ENCODE measurements at regions not wholly inside any gene's neighbourhood (a gene's known extent, or its start where the extent isn't known, plus 50 kb on each side); places are given as distances from the start of the nearest gene placed in this dataset.

DNA sequence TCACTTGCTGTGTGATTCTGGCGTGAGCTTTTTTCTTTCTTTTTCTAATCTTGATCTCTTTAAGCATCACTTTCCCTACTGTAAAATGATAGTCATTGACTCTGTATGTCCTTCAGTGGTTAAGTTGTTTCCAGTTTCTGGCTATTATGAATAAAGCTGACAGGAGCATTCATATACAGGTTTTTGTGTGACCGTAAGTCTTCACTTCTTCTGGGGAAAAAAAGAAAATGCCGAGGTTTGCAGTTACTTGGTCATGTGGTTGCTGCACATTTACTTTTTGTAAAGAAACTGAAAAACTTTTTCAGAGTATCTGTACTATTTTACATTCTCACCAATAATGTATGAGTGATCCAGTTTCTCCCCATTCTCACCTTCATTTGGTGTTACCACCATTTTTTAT lies 247.4 kb upstream of the RBMS3 start:
- TF ChIP-seq, protein P1, sequence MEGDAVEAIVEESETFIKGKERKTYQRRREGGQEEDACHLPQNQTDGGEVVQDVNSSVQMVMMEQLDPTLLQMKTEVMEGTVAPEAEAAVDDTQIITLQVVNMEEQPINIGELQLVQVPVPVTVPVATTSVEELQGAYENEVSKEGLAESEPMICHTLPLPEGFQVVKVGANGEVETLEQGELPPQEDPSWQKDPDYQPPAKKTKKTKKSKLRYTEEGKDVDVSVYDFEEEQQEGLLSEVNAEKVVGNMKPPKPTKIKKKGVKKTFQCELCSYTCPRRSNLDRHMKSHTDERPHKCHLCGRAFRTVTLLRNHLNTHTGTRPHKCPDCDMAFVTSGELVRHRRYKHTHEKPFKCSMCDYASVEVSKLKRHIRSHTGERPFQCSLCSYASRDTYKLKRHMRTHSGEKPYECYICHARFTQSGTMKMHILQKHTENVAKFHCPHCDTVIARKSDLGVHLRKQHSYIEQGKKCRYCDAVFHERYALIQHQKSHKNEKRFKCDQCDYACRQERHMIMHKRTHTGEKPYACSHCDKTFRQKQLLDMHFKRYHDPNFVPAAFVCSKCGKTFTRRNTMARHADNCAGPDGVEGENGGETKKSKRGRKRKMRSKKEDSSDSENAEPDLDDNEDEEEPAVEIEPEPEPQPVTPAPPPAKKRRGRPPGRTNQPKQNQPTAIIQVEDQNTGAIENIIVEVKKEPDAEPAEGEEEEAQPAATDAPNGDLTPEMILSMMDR (optimal IDR thresholded peaks at IDR 0.05 in 1 of 3, IDR thresholded peaks at IDR 0.05 in 1 of 3, conservative IDR thresholded peaks at IDR 0.05 in 1 of 3; ENCODE audit: extremely low read depth in 1 of 3, insufficient read depth in 2 of 3, low read length in 3 of 3) = no peak
- no peak for TF ChIP-seq EZH2 (IDR thresholded peaks at IDR 0.05; ENCODE audit: low read length)

Data from keratinocyte (primary cell).